Ovary (tissue), 3 donors: ENCODE measurements at regions not wholly inside any gene's neighbourhood (a gene's known extent, or its start where the extent isn't known, plus 50 kb on each side); places are given as distances from the start of the nearest gene placed in this dataset.

Experiments used
- EP300 ChIP-seq: sonication (generic); formaldehyde crosslinking; IDR thresholded peaks from one replicate; pipeline ENCODE4 v1.6.1; 2017; ENCODE audit warnings: antibody characterized with exemption
- POLR2A ChIP-seq: fragments of 450-650 bp; IDR thresholded peaks from one replicate; pipeline ENCODE4 v1.6.1; 2017; ENCODE audit warnings: antibody characterized with exemption, mild to moderate bottlenecking, moderate library complexity
- TF ChIP-seq, protein P1 (sequence below), 3 donors: fragments of 450-650 bp in 2 of 3; fragments of 200-600 bp in 1 of 3; IDR thresholded peaks; one replicate each; pipeline versions ENCODE4 v1.5.1 to v1.8.0; 2016 to 2022; ENCODE audit warnings: antibody characterized with exemption in 3 of 3, mild to moderate bottlenecking in 1 of 3
- donor health status: DM: no; HTN: no; CAD: no.

DNA sequence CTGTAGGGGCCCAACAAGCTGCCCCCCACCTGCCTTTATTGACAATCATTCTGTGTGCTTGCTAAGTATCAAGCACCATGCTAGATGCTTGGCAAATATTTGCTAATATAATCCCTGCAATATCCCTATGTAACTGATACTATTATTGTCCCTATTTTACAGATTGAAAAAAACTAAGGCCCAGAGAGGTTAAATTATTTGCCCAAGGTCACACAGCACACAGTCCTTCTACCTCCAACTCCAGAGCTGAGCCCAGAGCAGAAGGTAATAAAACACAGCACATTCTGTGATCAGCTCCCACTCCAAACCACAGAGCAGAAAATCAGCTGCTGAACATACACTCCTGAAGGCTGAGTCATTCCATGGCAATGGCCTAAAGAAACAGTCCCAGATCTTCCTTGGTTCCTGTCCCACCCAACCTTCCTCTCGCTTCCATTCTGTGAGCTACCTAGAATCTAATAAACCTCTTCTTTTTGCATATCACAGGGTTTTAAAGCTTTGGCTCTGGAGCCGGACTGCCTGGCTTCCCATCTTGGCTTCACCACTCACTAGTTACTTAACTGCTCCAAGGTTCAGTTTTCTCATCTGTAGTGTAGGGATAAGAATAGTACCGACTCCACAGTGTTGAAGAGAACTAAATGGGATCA is 66.7 kb upstream of the ADRA1B start:
- no peak for TF ChIP-seq POLR2A
- TF ChIP-seq, protein P1, sequence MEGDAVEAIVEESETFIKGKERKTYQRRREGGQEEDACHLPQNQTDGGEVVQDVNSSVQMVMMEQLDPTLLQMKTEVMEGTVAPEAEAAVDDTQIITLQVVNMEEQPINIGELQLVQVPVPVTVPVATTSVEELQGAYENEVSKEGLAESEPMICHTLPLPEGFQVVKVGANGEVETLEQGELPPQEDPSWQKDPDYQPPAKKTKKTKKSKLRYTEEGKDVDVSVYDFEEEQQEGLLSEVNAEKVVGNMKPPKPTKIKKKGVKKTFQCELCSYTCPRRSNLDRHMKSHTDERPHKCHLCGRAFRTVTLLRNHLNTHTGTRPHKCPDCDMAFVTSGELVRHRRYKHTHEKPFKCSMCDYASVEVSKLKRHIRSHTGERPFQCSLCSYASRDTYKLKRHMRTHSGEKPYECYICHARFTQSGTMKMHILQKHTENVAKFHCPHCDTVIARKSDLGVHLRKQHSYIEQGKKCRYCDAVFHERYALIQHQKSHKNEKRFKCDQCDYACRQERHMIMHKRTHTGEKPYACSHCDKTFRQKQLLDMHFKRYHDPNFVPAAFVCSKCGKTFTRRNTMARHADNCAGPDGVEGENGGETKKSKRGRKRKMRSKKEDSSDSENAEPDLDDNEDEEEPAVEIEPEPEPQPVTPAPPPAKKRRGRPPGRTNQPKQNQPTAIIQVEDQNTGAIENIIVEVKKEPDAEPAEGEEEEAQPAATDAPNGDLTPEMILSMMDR (IDR thresholded peaks at IDR 0.05) = no peak
- no peak for TF ChIP-seq EP300
